SU-DHL-6 (cell line): ENCODE measurements at regions not wholly inside any gene's neighbourhood (a gene's known extent, or its start where the extent isn't known, plus 50 kb on each side); places are given as distances from the start of the nearest gene placed in this dataset.

ENCODE experiments used
- EZH2phosphoT487 ChIP-seq: fragments of 200-600 bp; sonication (generic), shearing (Covaris generic); conservative IDR thresholded peaks from 2 replicates; pipeline ENCODE4 v1.6.1; 2018; ENCODE audit warnings: mild to moderate bottlenecking, antibody characterized with exemption, low read length, moderate library complexity, mixed read lengths
- TF ChIP-seq, protein P1 (sequence below): fragments of 200-600 bp; sonication (generic); IDR thresholded peaks from one replicate; pipeline ENCODE4 v1.5.1; 2017; ENCODE audit warnings: antibody characterized with exemption, mild to moderate bottlenecking, low read length, moderate library complexity; ENCODE audit not compliant: insufficient read depth, poor library complexity, severe bottlenecking

- TF ChIP-seq, protein P1, sequence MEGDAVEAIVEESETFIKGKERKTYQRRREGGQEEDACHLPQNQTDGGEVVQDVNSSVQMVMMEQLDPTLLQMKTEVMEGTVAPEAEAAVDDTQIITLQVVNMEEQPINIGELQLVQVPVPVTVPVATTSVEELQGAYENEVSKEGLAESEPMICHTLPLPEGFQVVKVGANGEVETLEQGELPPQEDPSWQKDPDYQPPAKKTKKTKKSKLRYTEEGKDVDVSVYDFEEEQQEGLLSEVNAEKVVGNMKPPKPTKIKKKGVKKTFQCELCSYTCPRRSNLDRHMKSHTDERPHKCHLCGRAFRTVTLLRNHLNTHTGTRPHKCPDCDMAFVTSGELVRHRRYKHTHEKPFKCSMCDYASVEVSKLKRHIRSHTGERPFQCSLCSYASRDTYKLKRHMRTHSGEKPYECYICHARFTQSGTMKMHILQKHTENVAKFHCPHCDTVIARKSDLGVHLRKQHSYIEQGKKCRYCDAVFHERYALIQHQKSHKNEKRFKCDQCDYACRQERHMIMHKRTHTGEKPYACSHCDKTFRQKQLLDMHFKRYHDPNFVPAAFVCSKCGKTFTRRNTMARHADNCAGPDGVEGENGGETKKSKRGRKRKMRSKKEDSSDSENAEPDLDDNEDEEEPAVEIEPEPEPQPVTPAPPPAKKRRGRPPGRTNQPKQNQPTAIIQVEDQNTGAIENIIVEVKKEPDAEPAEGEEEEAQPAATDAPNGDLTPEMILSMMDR, result no peak
- TF ChIP-seq EZH2phosphoT487, result no peak
Measured at GRCh38 chr1:29643838-29644440, 407.6 kb downstream of the PTPRU start.
